Common myeloid progenitor, CD34-positive (primary cell): ENCODE measurements at regions not wholly inside any gene's neighbourhood (a gene's known extent, or its start where the extent isn't known, plus 50 kb on each side); places are given as distances from the start of the nearest gene placed in this dataset.

ENCODE experiments used
- CTCF ChIA-PET: fragments of 350-600 bp; sonication (Branson Sonifier 250); formaldehyde crosslinking; loops from one replicate; lab custom pipeline; 2021; ENCODE audit warnings: antibody characterized with exemption; lab: Charles Lee
- POLR2A ChIA-PET: fragments of 350-600 bp; sonication (Branson Sonifier 250); formaldehyde crosslinking; loops from one replicate; lab custom pipeline; 2021; ENCODE audit warnings: antibody characterized with exemption; lab: Charles Lee
- DNase-seq, 3 donors: peaks; one replicate each; pipeline versions ENCODE4 v3.0.0 to v3.0.0-alpha.2; 2013
- H3K27ac ChIP-seq, 2 experiments: 1 replicate in 1 of 2; 2 replicates in 1 of 2; pipeline ENCODE4 v1.7.0; 2013; ENCODE audit warnings: inconsistent platforms in 2 of 2, low read length in 2 of 2, mild to moderate bottlenecking in 2 of 2, low read depth in 1 of 2, moderate library complexity in 1 of 2; ENCODE audit not compliant: severe bottlenecking in 2 of 2, insufficient read depth in 1 of 2, poor library complexity in 1 of 2
- H3K27me3 ChIP-seq, 5 experiments: replicated peaks in 2 of 5; 1 replicate in 3 of 5; 2 replicates in 2 of 5; pipeline versions ENCODE4 v1.6.1 to v1.7.0; 2013; ENCODE audit warnings: low read length in 4 of 5, mild to moderate bottlenecking in 2 of 5, moderate library complexity in 2 of 5, inconsistent platforms in 1 of 5; ENCODE audit not compliant: insufficient read depth in 5 of 5, control insufficient read depth in 4 of 5
- H3K36me3 ChIP-seq, 4 experiments: 1 replicate in 2 of 4; 2 replicates in 2 of 4; pipeline versions ENCODE4 v1.6.1 to v1.7.0; 2013; ENCODE audit warnings: low read length in 3 of 4, control low read depth in 1 of 4, mild to moderate bottlenecking in 1 of 4; ENCODE audit not compliant: control insufficient read depth in 4 of 4, insufficient read depth in 4 of 4
- H3K4me1 ChIP-seq, 4 experiments: 1 replicate in 3 of 4; 2 replicates in 1 of 4; pipeline versions ENCODE4 v1.6.1 to v1.7.1; 2013; ENCODE audit warnings: low read length in 3 of 4, mild to moderate bottlenecking in 3 of 4, control low read depth in 1 of 4, inconsistent platforms in 1 of 4, moderate library complexity in 1 of 4; ENCODE audit not compliant: control insufficient read depth in 4 of 4, insufficient read depth in 4 of 4; ENCODE audit errors: control extremely low read depth in 1 of 4
- H3K4me3 ChIP-seq, 7 experiments: 1 replicate in 4 of 7; 2 replicates in 3 of 7; pipeline versions ENCODE4 v1.5.1 to v1.7.0; 2013; ENCODE audit warnings: mild to moderate bottlenecking in 7 of 7, low read length in 6 of 7, moderate library complexity in 6 of 7, inconsistent platforms in 2 of 7, low read depth in 2 of 7, control low read depth in 1 of 7; ENCODE audit not compliant: insufficient read depth in 4 of 7, control insufficient read depth in 1 of 7; ENCODE audit errors: extremely low read depth in 1 of 7
- H3K9me3 ChIP-seq, 5 experiments: 1 replicate in 4 of 5; 2 replicates in 1 of 5; pipeline versions ENCODE4 v1.6.1 to v1.7.1; 2013; ENCODE audit warnings: low read length in 4 of 5, mild to moderate bottlenecking in 2 of 5, inconsistent platforms in 1 of 5, low read depth in 1 of 5, moderate library complexity in 1 of 5; ENCODE audit not compliant: control insufficient read depth in 4 of 5, insufficient read depth in 2 of 5; ENCODE audit errors: control extremely low read depth in 1 of 5
- WGBS: methylation state at CpG from one replicate; pipeline ENCODE4 v1.1.5; 2013; ENCODE audit not compliant: insufficient coverage; 5-methylcytosine and 5-hydroxymethylcytosine counted together

- Histone ChIP-seq H3K4me1 (no peaks in the 10 kb centered on the region), H3K36me3 (no peaks in the 10 kb centered on the region), H3K9me3 (peaks cover 0 to 1% (median 0%) of the 10 kb centered on the region in 5 experiments), H3K27me3 (peaks cover 0 to 3% (median 0%) of the 10 kb centered on the region in 5 experiments), H3K4me3 (no peak overlapping the region), H3K27ac (no peak overlapping the region)
- no peak for DNase-seq
- CTCF ChIA-PET = no interaction called here
- WGBS = 100% methylated on average over 1 of the region's 3 CpGs
- POLR2A ChIA-PET = no interaction called here
These were observed 440.3 kb upstream of the MAF start for GRCh38 chr16:80040814-80041213.

- Histone ChIP-seq H3K27me3 (peaks cover 0 to 3% (median 0%) of the 10 kb centered on the region in 5 experiments), H3K9me3 (peaks cover 0 to 1% (median 0%) of the 10 kb centered on the region in 5 experiments), H3K4me3 (no peak overlapping the region), H3K4me1 (no peaks in the 10 kb centered on the region), H3K36me3 (no peaks in the 10 kb centered on the region), H3K27ac (no peak overlapping the region)
- CTCF ChIA-PET = no interaction called here
- no peak for DNase-seq
- POLR2A ChIA-PET = no interaction called here
These were observed 439.9 kb upstream of the MAF start for GRCh38 chr16:80040413-80040812.

- H3K27me3 ChIP-seq = peaks cover 0 to 3% (median 0%) of the 10 kb centered on the region in 5 experiments
- no peaks in the 10 kb centered on the region for H3K36me3 ChIP-seq
- H3K9me3 ChIP-seq = peaks cover 0 to 1% (median 0%) of the 10 kb centered on the region in 5 experiments
- no peak for DNase-seq
- no peaks in the 10 kb centered on the region for H3K4me1 ChIP-seq
- ChIA-PET POLR2A (no interaction called here), CTCF (no interaction called here)
- WGBS = 100% methylated on average over 1 of the region's 2 CpGs
- no peak overlapping the region for H3K4me3 ChIP-seq
- no peak overlapping the region for H3K27ac ChIP-seq
These were observed 439.2 kb upstream of the MAF start for GRCh38 chr16:80039777-80040176.

GRCh38 chr16:80038566-80038965 lies 438.0 kb upstream of the MAF start:
- Histone ChIP-seq H3K27ac (no peak overlapping the region), H3K27me3 (peaks cover 0 to 3% (median 0%) of the 10 kb centered on the region in 5 experiments), H3K9me3 (peaks cover 0 to 3% (median 1%) of the 10 kb centered on the region in 5 experiments), H3K4me1 (no peaks in the 10 kb centered on the region), H3K36me3 (no peaks in the 10 kb centered on the region), H3K4me3 (no peak overlapping the region)
- ChIA-PET CTCF (no interaction called here), POLR2A (no interaction called here)
- 92% methylated on average over 5 of the region's 6 CpGs for WGBS
- DNase-seq = no peak

- ChIA-PET POLR2A (no interaction called here), CTCF (interaction anchor here (0.5 kb wide), 1 partner anchor 11 kb away, joined by 3 read pairs; no protein-coding TSS in a partner anchor)
- Histone ChIP-seq H3K4me1 (no peaks in the 10 kb centered on the region), H3K27ac (no peak overlapping the region), H3K27me3 (no peaks in the 10 kb centered on the region), H3K4me3 (no peak overlapping the region), H3K36me3 (no peaks in the 10 kb centered on the region), H3K9me3 (peaks cover 0 to 9% (median 1%) of the 10 kb centered on the region in 5 experiments)
- DNase-seq = no peak
- 95% methylated on average over 6 of the region's 8 CpGs for WGBS
These were observed 434.6 kb upstream of the MAF start for GRCh38 chr16:80034948-80035663.

- Histone ChIP-seq H3K27ac (no peak overlapping the region), H3K4me1 (no peaks in the 10 kb centered on the region), H3K9me3 (peaks cover 0 to 9% (median 1%) of the 10 kb centered on the region in 5 experiments), H3K4me3 (no peak overlapping the region), H3K27me3 (no peaks in the 10 kb centered on the region), H3K36me3 (no peaks in the 10 kb centered on the region)
- WGBS = 100% methylated on average over 3 of the region's 4 CpGs
- ChIA-PET CTCF (no interaction called here), POLR2A (no interaction called here)
- DNase-seq = no peak
These were observed 433.9 kb upstream of the MAF start for GRCh38 chr16:80034469-80034826.

GRCh38 chr16:80033783-80034468 lies 433.4 kb upstream of the MAF start:
- peaks cover 0 to 9% (median 1%) of the 10 kb centered on the region in 5 experiments for H3K9me3 ChIP-seq
- no peaks in the 10 kb centered on the region for H3K36me3 ChIP-seq
- no peak for DNase-seq
- no peaks in the 10 kb centered on the region for H3K27me3 ChIP-seq
- ChIA-PET POLR2A (no interaction called here), CTCF (interaction anchor here (0.7 kb wide), 1 partner anchor 697 kb away, joined by 4 read pairs; no protein-coding TSS in a partner anchor)
- WGBS = 100% methylated on average over 3 of the region's 3 CpGs
- H3K4me1 ChIP-seq = no peaks in the 10 kb centered on the region
- no peak overlapping the region for H3K4me3 ChIP-seq
- H3K27ac ChIP-seq = no peak overlapping the region
